ENCODE measurements at regions not wholly inside any gene's neighbourhood (a gene's known extent, or its start where the extent isn't known, plus 50 kb on each side); places are given as distances from the start of the nearest gene placed in this dataset.

GRCh38 chr3:80472961-80473360 is 705.2 kb upstream of the ROBO1 start:
- TF ChIP-seq CTCF (conservative IDR thresholded peaks at IDR 0.05) (no peak), ZFX (IDR thresholded peaks at IDR 0.05) (no peak)
